H1 (cell line): ENCODE measurements at regions not wholly inside any gene's neighbourhood (a gene's known extent, or its start where the extent isn't known, plus 50 kb on each side); places are given as distances from the start of the nearest gene placed in this dataset.

ENCODE experiments used
- CTCF ChIA-PET: fragments of 300-600 bp; sonication (Branson Sonifier 250); formaldehyde crosslinking; loops from one replicate; lab custom pipeline; 2021; ENCODE audit not compliant: partially characterized antibody; lab: Charles Lee
- POLR2A ChIA-PET: fragments of 300-600 bp; sonication (Branson Sonifier 250); formaldehyde crosslinking; loops from one replicate; lab custom pipeline; 2021; ENCODE audit warnings: inconsistent platforms; ENCODE audit not compliant: partially characterized antibody; lab: Charles Lee
- DNase-seq, 2 experiments: peaks; one replicate each; pipeline versions ENCODE4 v3.0.0 to v3.0.0-alpha.2; 2010 to 2022; ENCODE audit warnings: low spot score in 2 of 2, low read depth in 1 of 2, mixed read lengths in 1 of 2
- FAIRE-seq: peaks from 2 replicates; lab custom pipeline; 2011; peaks lifted over from hg19 to GRCh38; lab: Jason Lieb, UNC
- H2AFZ ChIP-seq: 2 replicates; pipeline ENCODE4 v1.8.1; 2012; ENCODE audit warnings: low read length, inconsistent platforms
- H2AK5ac ChIP-seq: 2 replicates; pipeline ENCODE4 v1.6.1; 2013; ENCODE audit warnings: low read depth, low read length
- H2BK120ac ChIP-seq: replicated peaks from 2 replicates; pipeline ENCODE3; 2013; ENCODE audit warnings: low read depth, low read length, inconsistent platforms
- H2BK12ac ChIP-seq: 2 replicates; pipeline ENCODE4 v1.6.1; 2013; ENCODE audit warnings: low read depth, low read length
- H2BK15ac ChIP-seq: 2 replicates; pipeline ENCODE4 v1.6.1; 2013; ENCODE audit warnings: low read length
- H2BK20ac ChIP-seq: 2 replicates; pipeline ENCODE4 v1.6.1; 2013; ENCODE audit warnings: low read length
- H2BK5ac ChIP-seq: 2 replicates; pipeline ENCODE4 v1.6.1; 2013; ENCODE audit warnings: low read depth, low read length
- H3K14ac ChIP-seq: 2 replicates; pipeline ENCODE4 v1.6.1; 2013; ENCODE audit warnings: inconsistent platforms; ENCODE audit not compliant: insufficient read length
- H3K18ac ChIP-seq: 2 replicates; pipeline ENCODE4 v1.6.1; 2013; ENCODE audit warnings: low read length; ENCODE audit errors: extremely low read depth
- H3K23ac ChIP-seq: 2 replicates; pipeline ENCODE4 v1.6.1; 2013; ENCODE audit warnings: inconsistent platforms; ENCODE audit not compliant: insufficient read length
- H3K23me2 ChIP-seq: 2 replicates; pipeline ENCODE4 v1.6.1; 2013; ENCODE audit warnings: low read depth, low read length
- H3K27ac ChIP-seq: 2 replicates; pipeline ENCODE4 v1.6.1; 2011; ENCODE audit warnings: low read depth, low read length, inconsistent platforms
- H3K27me3 ChIP-seq, 4 experiments: replicated peaks in 1 of 4; 1 replicate in 1 of 4; 2 replicates in 3 of 4; pipeline versions ENCODE4 v1.6.1 to v1.8.1; 2011 to 2013; ENCODE audit warnings: low read length in 3 of 4, mild to moderate bottlenecking in 3 of 4, inconsistent platforms in 2 of 4, mixed read lengths in 2 of 4, moderate library complexity in 1 of 4; ENCODE audit not compliant: control insufficient read depth in 3 of 4, insufficient read depth in 3 of 4; ENCODE audit errors: extremely low read depth in 1 of 4
- H3K36me3 ChIP-seq, 4 experiments: 2 replicates each; pipeline versions ENCODE4 v1.6.1 to v1.8.1; 2011 to 2013; ENCODE audit warnings: mild to moderate bottlenecking in 4 of 4, low read length in 3 of 4, moderate library complexity in 2 of 4, control low read depth in 1 of 4, inconsistent platforms in 1 of 4; ENCODE audit not compliant: insufficient read depth in 4 of 4, control insufficient read depth in 2 of 4
- H3K4ac ChIP-seq: replicated peaks from 2 replicates; pipeline ENCODE3; 2013; ENCODE audit warnings: low read length, low read depth, mixed read lengths, inconsistent platforms; ENCODE audit not compliant: insufficient read length
- H3K4me1 ChIP-seq, 4 experiments: replicated peaks in 1 of 4; 1 replicate in 1 of 4; 2 replicates in 3 of 4; pipeline versions ENCODE4 v1.6.1 to v1.8.1; 2011 to 2013; ENCODE audit warnings: low read length in 3 of 4, inconsistent platforms in 2 of 4, mixed read lengths in 1 of 4; ENCODE audit not compliant: insufficient read depth in 4 of 4, control insufficient read depth in 3 of 4
- H3K4me2 ChIP-seq, 2 experiments: 2 replicates each; pipeline versions ENCODE4 v1.6.1 to v1.8.1; 2011 to 2013; ENCODE audit warnings: low read depth in 2 of 2, low read length in 2 of 2, control low read depth in 1 of 2, inconsistent platforms in 1 of 2, mild to moderate bottlenecking in 1 of 2; ENCODE audit not compliant: insufficient read depth in 1 of 2
- H3K4me3 ChIP-seq, 4 experiments: fragments of 200-600, 300-600 bp in 1 of 4; sonication (generic), shearing (Covaris generic), sonication (Bioruptor Twin) in 1 of 4; 2 replicates each; pipeline versions ENCODE4 v1.5.1 to v1.8.1; 2011 to 2016; ENCODE audit warnings: low read length in 4 of 4, low read depth in 3 of 4, control low read depth in 2 of 4, inconsistent platforms in 2 of 4, mild to moderate bottlenecking in 2 of 4, mixed read lengths in 1 of 4, moderate library complexity in 1 of 4; ENCODE audit not compliant: insufficient read depth in 2 of 4; ENCODE audit errors: extremely low read depth in 1 of 4
- H3K56ac ChIP-seq: replicated peaks from 2 replicates; pipeline ENCODE3; 2013; ENCODE audit warnings: low read depth, mild to moderate bottlenecking, mixed read lengths, low read length, inconsistent platforms; ENCODE audit not compliant: insufficient read length
- H3K79me1 ChIP-seq: 2 replicates; pipeline ENCODE4 v1.6.1; 2013; ENCODE audit warnings: low read depth, low read length, control low read depth
- H3K79me2 ChIP-seq, 2 experiments: 2 replicates each; pipeline versions ENCODE4 v1.6.1 to v1.8.1; 2012 to 2013; ENCODE audit warnings: low read length in 2 of 2, mild to moderate bottlenecking in 2 of 2, inconsistent platforms in 1 of 2; ENCODE audit not compliant: insufficient read depth in 2 of 2, control insufficient read depth in 1 of 2
- H3K9ac ChIP-seq, 4 experiments: replicated peaks in 1 of 4; 1 replicate in 1 of 4; 2 replicates in 3 of 4; pipeline versions ENCODE4 v1.6.1 to v1.8.1; 2011 to 2013; ENCODE audit warnings: low read depth in 3 of 4, low read length in 3 of 4, control low read depth in 2 of 4, mild to moderate bottlenecking in 2 of 4, moderate library complexity in 2 of 4, inconsistent platforms in 1 of 4; ENCODE audit errors: extremely low read depth in 1 of 4
- H3K9me3 ChIP-seq, 2 experiments: 2 replicates each; pipeline versions ENCODE4 v1.6.1 to v1.8.1; 2012 to 2013; ENCODE audit warnings: mild to moderate bottlenecking in 2 of 2, moderate library complexity in 2 of 2, control low read depth in 1 of 2, inconsistent platforms in 1 of 2, low read depth in 1 of 2, low read length in 1 of 2, mixed read lengths in 1 of 2; ENCODE audit not compliant: insufficient read depth in 2 of 2
- H4K20me1 ChIP-seq, 2 experiments: replicated peaks in 1 of 2; 2 replicates each; pipeline versions ENCODE3 to v1.8.1; 2011 to 2013; ENCODE audit warnings: inconsistent platforms in 2 of 2, low read length in 2 of 2, mild to moderate bottlenecking in 1 of 2; ENCODE audit not compliant: insufficient read depth in 2 of 2, control insufficient read depth in 1 of 2
- H4K5ac ChIP-seq: 2 replicates; pipeline ENCODE4 v1.6.1; 2013; ENCODE audit warnings: low read length, low read depth, mixed read lengths, inconsistent platforms; ENCODE audit not compliant: insufficient read length
- H4K8ac ChIP-seq: 2 replicates; pipeline ENCODE4 v1.8.0; 2013; ENCODE audit warnings: mild to moderate bottlenecking, moderate library complexity, low read length, inconsistent platforms; ENCODE audit not compliant: insufficient read depth; ENCODE audit errors: extremely low read depth
- H4K91ac ChIP-seq: replicated peaks from 2 replicates; pipeline ENCODE3; 2013; ENCODE audit warnings: low read length, mixed read lengths, inconsistent platforms; ENCODE audit not compliant: insufficient read length
- BCL11A ChIP-seq, 2 experiments: IDR thresholded peaks; one replicate each; pipeline ENCODE4 v1.6.1; 2011; ENCODE audit warnings: low read depth in 2 of 2, low read length in 2 of 2, mild to moderate bottlenecking in 2 of 2
- BRCA1 ChIP-seq: IDR thresholded peaks from 2 replicates; pipeline ENCODE4 v1.6.1; 2012; ENCODE audit warnings: low read depth, low read length, improper control_type of control experiment
- CBX8 ChIP-seq: fragments of 300-800, 300-1000 bp; sonication (generic); IDR thresholded peaks from 2 replicates; pipeline ENCODE4 v1.7.1; 2016; ENCODE audit warnings: low read depth, low read length, borderline replicate concordance
- EZH2 ChIP-seq: fragments of 200-600 bp; sonication (generic); IDR thresholded peaks from 2 replicates; pipeline ENCODE4 v1.7.1; 2012; ENCODE audit warnings: low read depth, mild to moderate bottlenecking, moderate library complexity, low read length, inconsistent platforms; ENCODE audit not compliant: severe bottlenecking
- GABPA ChIP-seq: IDR thresholded peaks from 2 replicates; pipeline ENCODE4 v1.6.1; 2011; ENCODE audit warnings: mild to moderate bottlenecking, low read length, moderate library complexity, borderline replicate concordance; ENCODE audit not compliant: insufficient read depth
- KDM5A ChIP-seq: fragments of 200-600 bp; IDR thresholded peaks from 2 replicates; pipeline ENCODE4 v1.7.1; 2012; ENCODE audit warnings: mild to moderate bottlenecking, low read length, inconsistent platforms, mixed read lengths
- POU5F1 ChIP-seq: IDR thresholded peaks from 2 replicates; pipeline ENCODE4 v1.6.1; 2011; ENCODE audit warnings: low read depth, mild to moderate bottlenecking, low read length, moderate library complexity
- SIX5 ChIP-seq: IDR thresholded peaks from 2 replicates; pipeline ENCODE4 v1.6.1; 2011; ENCODE audit warnings: mild to moderate bottlenecking, low read depth, low read length
- SP1 ChIP-seq: IDR thresholded peaks from 2 replicates; pipeline ENCODE4 v1.6.1; 2011; ENCODE audit warnings: low read depth, low read length
- SRF ChIP-seq: IDR thresholded peaks from 2 replicates; pipeline ENCODE4 v1.6.1; 2011; ENCODE audit warnings: mild to moderate bottlenecking, low read depth, low read length, moderate library complexity
- WGBS, 2 experiments: shearing (Covaris generic) in 1 of 2; methylation state at CpG; one replicate each; pipeline versions ENCODE4 v1.1.6 to v1.1.7; 2013 to 2015; ENCODE audit warnings: low lambda C conversion rate in 2 of 2, mixed read lengths in 2 of 2, inconsistent platforms in 1 of 2, low coverage in 1 of 2, missing lambda C conversion rate in 1 of 2; ENCODE audit not compliant: insufficient replicate concordance in 2 of 2, insufficient coverage in 1 of 2, insufficient read length in 1 of 2; ENCODE audit errors: extremely low coverage in 1 of 2, missing lambda C conversion rate in 1 of 2; 5-methylcytosine and 5-hydroxymethylcytosine counted together

DNA sequence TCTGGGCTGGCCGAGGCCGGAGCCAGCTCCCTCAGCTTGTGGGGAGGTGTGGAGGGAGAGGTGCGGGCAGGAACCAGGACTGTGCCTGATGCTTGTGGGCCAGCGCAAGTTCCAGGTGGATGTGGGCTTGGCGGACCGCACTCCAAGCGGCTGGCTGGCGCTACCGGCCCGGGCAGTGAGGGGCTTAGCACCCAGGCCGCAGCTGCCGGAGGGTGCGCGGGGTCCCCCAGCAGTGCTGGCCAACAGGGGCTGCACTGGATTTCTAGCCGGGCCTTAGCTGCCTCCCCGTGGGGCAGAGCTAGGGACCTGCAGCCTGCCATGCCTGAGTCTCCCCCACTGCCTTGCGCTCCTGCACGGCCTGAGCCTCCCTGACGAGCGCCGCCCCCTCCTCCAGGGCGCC is 242.8 kb downstream of the CCSER2 start:
- peaks cover 0 to 8% of the 10 kb centered on the region in 2 experiments; a peak in 2 of 4 replicates for H3K9me3 ChIP-seq
- 89% methylated on average over 15 of the region's 22 CpGs; no CpG with 5 or more reads in 1 of the 2 experiments for WGBS, 2 experiments
- H3K18ac ChIP-seq = no peak overlapping the region
- FAIRE-seq = no peak
- H3K9ac ChIP-seq = no peak overlapping the region
- no peaks in the 10 kb centered on the region for H3K23me2 ChIP-seq
- no peaks in the 10 kb centered on the region for H4K20me1 ChIP-seq
- H3K4me1 ChIP-seq = peaks cover 0 to 9% (median 5%) of the 10 kb centered on the region in 4 experiments; a peak in 3 of 7 replicates
- H3K27me3 ChIP-seq = no peaks in the 10 kb centered on the region
- H3K4ac ChIP-seq = no peak overlapping the region
- no peak overlapping the region for H3K56ac ChIP-seq
- no peak overlapping the region for H3K14ac ChIP-seq
- DNase-seq = no peak
- H3K36me3 ChIP-seq = peaks cover 0 to under 1% (median 0%) of the 10 kb centered on the region in 4 experiments; a peak in 1 of 8 replicates
- H4K91ac ChIP-seq = no peak overlapping the region
- H4K5ac ChIP-seq = no peak overlapping the region
- CTCF ChIA-PET = interaction anchor here (0.9 to 7.9 kb wide), 8 partner anchors 16 to 35 kb away, joined by 3 to 72 read pairs (median 4); no protein-coding TSS in a partner anchor
- H3K4me2 ChIP-seq = no peak overlapping the region
- no peak overlapping the region for H2AK5ac ChIP-seq
- no peak for TF ChIP-seq POU5F1
- TF ChIP-seq KDM5A = no peak
- TF ChIP-seq SRF = no peak
- TF ChIP-seq BCL11A (IDR thresholded peaks at IDR 0.05; ENCODE audit: low read depth in 2 of 2, low read length in 2 of 2) = no peak
- TF ChIP-seq SP1 = no peak
- no peak for TF ChIP-seq SIX5
- no peak for TF ChIP-seq GABPA
- no peak for TF ChIP-seq BRCA1
- TF ChIP-seq CBX8 = no peak
- TF ChIP-seq EZH2 = no peak
- H2BK20ac ChIP-seq = no peak overlapping the region
- H2BK5ac ChIP-seq = no peak overlapping the region
- no peak overlapping the region for H2BK12ac ChIP-seq
- no peaks in the 10 kb centered on the region for H3K79me1 ChIP-seq
- H2BK120ac ChIP-seq = no peak overlapping the region
- POLR2A ChIA-PET = interaction anchor here (1.2 kb wide), 1 partner anchor 9 kb away, joined by 3 read pairs; no protein-coding TSS in a partner anchor
- no peak overlapping the region for H3K4me3 ChIP-seq
- no peak overlapping the region for H3K27ac ChIP-seq
- no peak overlapping the region for H3K23ac ChIP-seq
- no peak overlapping the region for H2AFZ ChIP-seq
- no peaks in the 10 kb centered on the region for H3K79me2 ChIP-seq
- H4K8ac ChIP-seq = no peak overlapping the region
- no peak overlapping the region for H2BK15ac ChIP-seq
